ENCODE measurements at regions not wholly inside any gene's neighbourhood (a gene's known extent, or its start where the extent isn't known, plus 50 kb on each side); places are given as distances from the start of the nearest gene placed in this dataset.

DNA sequence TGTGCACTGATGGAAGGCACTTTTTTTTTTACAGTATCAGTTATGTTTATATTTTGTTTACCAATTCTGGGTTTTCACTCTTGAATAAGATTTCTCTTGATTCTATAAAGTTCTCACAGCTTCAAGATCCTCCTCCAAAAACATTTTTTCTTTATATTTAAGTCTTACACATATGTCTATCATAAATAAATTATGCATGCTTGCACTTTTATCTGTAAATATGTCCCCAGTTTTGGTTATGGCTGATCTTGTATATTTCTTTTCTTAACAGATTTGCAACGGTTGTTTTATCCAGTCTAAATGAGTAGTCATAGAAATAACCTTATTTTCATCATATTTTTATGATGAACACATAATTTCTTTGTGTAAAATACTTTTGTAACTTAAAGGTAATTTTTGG, 1456.5 kb downstream of the MRPL39 start:
- H3K9me3 Mint-ChIP-seq: peaks cover 60% of the 10 kb centered on the region
- no peak overlapping the region for H3K4me2 ChIP-seq
- no peak overlapping the region for H3K27ac ChIP-seq (ENCODE audit: low read depth)
- H3K4me3 ChIP-seq: no peak overlapping the region
- 0 out of 3 replicates have a peak, but pooled peaks cover 3% of the 10 kb centered on the region for H3K36me3 Mint-ChIP-seq (ENCODE audit: low read depth)
- H3K27me3 ChIP-seq (ENCODE audit: insufficient read depth): no peaks in the 10 kb centered on the region
- DNase-seq (ENCODE audit: low spot score) (no peak), ATAC-seq (no peak)
- H3K36me3 ChIP-seq (ENCODE audit: insufficient read depth): no peaks in the 10 kb centered on the region
- H3K27me3 Mint-ChIP-seq (ENCODE audit: insufficient read depth, low read depth, poor library complexity): no peaks in the 10 kb centered on the region
- H3K27ac Mint-ChIP-seq: no peak overlapping the region
- H3K4me3 Mint-ChIP-seq: no peak overlapping the region
- no peaks in the 10 kb centered on the region for H3K4me1 ChIP-seq (ENCODE audit: insufficient read depth)
- H3F3A ChIP-seq (replicated peaks; ENCODE audit: low read depth): no peaks in the 10 kb centered on the region
- H4K20me1 ChIP-seq (replicated peaks; ENCODE audit: insufficient read depth): no peaks in the 10 kb centered on the region
- no peaks in the 10 kb centered on the region for H3K4me1 Mint-ChIP-seq
- no peaks in the 10 kb centered on the region for H3K9me2 ChIP-seq (ENCODE audit: insufficient read depth)
- H2AFZ ChIP-seq: no peak overlapping the region
- TF ChIP-seq ZNF114 (CRISPR knock-in tag; IDR thresholded peaks at IDR 0.05) (no peak), EZH2 (IDR thresholded peaks at IDR 0.05; ENCODE audit: low read depth, unreplicated experiment) (no peak), EZH2phosphoT487 (IDR thresholded peaks at IDR 0.05; ENCODE audit: unreplicated experiment) (no peak), POLR2AphosphoS5 (IDR thresholded peaks at IDR 0.05; ENCODE audit: low read depth) (no peak), ZNF331 (CRISPR knock-in tag; IDR thresholded peaks at IDR 0.05; ENCODE audit: low read depth) (no peak), JUNB (IDR thresholded peaks at IDR 0.05; ENCODE audit: unreplicated experiment) (no peak), STAT1 (IDR thresholded peaks at IDR 0.05; ENCODE audit: unreplicated experiment) (no peak), CREB1 (CRISPR knock-in tag; IDR thresholded peaks at IDR 0.05; ENCODE audit: low read depth) (no peak), NANOG (IDR thresholded peaks at IDR 0.05; ENCODE audit: borderline replicate concordance) (no peak)
- TF ChIP-seq, protein P1, sequence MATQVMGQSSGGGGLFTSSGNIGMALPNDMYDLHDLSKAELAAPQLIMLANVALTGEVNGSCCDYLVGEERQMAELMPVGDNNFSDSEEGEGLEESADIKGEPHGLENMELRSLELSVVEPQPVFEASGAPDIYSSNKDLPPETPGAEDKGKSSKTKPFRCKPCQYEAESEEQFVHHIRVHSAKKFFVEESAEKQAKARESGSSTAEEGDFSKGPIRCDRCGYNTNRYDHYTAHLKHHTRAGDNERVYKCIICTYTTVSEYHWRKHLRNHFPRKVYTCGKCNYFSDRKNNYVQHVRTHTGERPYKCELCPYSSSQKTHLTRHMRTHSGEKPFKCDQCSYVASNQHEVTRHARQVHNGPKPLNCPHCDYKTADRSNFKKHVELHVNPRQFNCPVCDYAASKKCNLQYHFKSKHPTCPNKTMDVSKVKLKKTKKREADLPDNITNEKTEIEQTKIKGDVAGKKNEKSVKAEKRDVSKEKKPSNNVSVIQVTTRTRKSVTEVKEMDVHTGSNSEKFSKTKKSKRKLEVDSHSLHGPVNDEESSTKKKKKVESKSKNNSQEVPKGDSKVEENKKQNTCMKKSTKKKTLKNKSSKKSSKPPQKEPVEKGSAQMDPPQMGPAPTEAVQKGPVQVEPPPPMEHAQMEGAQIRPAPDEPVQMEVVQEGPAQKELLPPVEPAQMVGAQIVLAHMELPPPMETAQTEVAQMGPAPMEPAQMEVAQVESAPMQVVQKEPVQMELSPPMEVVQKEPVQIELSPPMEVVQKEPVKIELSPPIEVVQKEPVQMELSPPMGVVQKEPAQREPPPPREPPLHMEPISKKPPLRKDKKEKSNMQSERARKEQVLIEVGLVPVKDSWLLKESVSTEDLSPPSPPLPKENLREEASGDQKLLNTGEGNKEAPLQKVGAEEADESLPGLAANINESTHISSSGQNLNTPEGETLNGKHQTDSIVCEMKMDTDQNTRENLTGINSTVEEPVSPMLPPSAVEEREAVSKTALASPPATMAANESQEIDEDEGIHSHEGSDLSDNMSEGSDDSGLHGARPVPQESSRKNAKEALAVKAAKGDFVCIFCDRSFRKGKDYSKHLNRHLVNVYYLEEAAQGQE (IDR thresholded peaks at IDR 0.05; ENCODE audit: unreplicated experiment): no peak
- TF ChIP-seq, protein P2, sequence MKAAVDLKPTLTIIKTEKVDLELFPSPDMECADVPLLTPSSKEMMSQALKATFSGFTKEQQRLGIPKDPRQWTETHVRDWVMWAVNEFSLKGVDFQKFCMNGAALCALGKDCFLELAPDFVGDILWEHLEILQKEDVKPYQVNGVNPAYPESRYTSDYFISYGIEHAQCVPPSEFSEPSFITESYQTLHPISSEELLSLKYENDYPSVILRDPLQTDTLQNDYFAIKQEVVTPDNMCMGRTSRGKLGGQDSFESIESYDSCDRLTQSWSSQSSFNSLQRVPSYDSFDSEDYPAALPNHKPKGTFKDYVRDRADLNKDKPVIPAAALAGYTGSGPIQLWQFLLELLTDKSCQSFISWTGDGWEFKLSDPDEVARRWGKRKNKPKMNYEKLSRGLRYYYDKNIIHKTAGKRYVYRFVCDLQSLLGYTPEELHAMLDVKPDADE (IDR thresholded peaks at IDR 0.05): no peak
- TF ChIP-seq, protein P3, sequence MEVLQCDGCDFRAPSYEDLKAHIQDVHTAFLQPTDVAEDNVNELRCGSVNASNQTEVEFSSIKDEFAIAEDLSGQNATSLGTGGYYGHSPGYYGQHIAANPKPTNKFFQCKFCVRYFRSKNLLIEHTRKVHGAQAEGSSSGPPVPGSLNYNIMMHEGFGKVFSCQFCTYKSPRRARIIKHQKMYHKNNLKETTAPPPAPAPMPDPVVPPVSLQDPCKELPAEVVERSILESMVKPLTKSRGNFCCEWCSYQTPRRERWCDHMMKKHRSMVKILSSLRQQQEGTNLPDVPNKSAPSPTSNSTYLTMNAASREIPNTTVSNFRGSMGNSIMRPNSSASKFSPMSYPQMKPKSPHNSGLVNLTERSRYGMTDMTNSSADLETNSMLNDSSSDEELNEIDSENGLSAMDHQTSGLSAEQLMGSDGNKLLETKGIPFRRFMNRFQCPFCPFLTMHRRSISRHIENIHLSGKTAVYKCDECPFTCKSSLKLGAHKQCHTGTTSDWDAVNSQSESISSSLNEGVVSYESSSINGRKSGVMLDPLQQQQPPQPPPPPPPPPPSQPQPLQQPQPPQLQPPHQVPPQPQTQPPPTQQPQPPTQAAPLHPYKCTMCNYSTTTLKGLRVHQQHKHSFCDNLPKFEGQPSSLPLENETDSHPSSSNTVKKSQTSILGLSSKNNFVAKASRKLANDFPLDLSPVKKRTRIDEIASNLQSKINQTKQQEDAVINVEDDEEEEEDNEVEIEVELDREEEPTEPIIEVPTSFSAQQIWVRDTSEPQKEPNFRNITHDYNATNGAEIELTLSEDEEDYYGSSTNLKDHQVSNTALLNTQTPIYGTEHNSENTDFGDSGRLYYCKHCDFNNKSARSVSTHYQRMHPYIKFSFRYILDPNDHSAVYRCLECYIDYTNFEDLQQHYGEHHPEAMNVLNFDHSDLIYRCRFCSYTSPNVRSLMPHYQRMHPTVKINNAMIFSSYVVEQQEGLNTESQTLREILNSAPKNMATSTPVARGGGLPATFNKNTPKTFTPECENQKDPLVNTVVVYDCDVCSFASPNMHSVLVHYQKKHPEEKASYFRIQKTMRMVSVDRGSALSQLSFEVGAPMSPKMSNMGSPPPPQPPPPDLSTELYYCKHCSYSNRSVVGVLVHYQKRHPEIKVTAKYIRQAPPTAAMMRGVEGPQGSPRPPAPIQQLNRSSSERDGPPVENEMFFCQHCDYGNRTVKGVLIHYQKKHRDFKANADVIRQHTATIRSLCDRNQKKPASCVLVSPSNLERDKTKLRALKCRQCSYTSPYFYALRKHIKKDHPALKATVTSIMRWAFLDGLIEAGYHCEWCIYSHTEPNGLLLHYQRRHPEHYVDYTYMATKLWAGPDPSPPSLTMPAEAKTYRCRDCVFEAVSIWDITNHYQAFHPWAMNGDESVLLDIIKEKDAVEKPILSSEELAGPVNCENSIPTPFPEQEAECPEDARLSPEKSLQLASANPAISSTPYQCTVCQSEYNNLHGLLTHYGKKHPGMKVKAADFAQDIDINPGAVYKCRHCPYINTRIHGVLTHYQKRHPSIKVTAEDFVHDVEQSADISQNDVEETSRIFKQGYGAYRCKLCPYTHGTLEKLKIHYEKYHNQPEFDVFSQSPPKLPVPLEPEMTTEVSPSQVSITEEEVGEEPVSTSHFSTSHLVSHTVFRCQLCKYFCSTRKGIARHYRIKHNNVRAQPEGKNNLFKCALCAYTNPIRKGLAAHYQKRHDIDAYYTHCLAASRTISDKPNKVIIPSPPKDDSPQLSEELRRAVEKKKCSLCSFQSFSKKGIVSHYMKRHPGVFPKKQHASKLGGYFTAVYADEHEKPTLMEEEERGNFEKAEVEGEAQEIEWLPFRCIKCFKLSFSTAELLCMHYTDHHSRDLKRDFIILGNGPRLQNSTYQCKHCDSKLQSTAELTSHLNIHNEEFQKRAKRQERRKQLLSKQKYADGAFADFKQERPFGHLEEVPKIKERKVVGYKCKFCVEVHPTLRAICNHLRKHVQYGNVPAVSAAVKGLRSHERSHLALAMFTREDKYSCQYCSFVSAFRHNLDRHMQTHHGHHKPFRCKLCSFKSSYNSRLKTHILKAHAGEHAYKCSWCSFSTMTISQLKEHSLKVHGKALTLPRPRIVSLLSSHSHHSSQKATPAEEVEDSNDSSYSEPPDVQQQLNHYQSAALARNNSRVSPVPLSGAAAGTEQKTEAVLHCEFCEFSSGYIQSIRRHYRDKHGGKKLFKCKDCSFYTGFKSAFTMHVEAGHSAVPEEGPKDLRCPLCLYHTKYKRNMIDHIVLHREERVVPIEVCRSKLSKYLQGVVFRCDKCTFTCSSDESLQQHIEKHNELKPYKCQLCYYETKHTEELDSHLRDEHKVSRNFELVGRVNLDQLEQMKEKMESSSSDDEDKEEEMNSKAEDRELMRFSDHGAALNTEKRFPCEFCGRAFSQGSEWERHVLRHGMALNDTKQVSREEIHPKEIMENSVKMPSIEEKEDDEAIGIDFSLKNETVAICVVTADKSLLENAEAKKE (CRISPR knock-in tag; IDR thresholded peaks at IDR 0.05): no peak
- TF ChIP-seq, protein P4, sequence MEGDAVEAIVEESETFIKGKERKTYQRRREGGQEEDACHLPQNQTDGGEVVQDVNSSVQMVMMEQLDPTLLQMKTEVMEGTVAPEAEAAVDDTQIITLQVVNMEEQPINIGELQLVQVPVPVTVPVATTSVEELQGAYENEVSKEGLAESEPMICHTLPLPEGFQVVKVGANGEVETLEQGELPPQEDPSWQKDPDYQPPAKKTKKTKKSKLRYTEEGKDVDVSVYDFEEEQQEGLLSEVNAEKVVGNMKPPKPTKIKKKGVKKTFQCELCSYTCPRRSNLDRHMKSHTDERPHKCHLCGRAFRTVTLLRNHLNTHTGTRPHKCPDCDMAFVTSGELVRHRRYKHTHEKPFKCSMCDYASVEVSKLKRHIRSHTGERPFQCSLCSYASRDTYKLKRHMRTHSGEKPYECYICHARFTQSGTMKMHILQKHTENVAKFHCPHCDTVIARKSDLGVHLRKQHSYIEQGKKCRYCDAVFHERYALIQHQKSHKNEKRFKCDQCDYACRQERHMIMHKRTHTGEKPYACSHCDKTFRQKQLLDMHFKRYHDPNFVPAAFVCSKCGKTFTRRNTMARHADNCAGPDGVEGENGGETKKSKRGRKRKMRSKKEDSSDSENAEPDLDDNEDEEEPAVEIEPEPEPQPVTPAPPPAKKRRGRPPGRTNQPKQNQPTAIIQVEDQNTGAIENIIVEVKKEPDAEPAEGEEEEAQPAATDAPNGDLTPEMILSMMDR (conservative IDR thresholded peaks at IDR 0.05; ENCODE audit: low read depth in 2 of 2): no peak
- H3K79me2 ChIP-seq (replicated peaks; ENCODE audit: insufficient read depth): no peaks in the 10 kb centered on the region

All from GM23338 (cell line).